HG02852 (cell line): ENCODE measurements at regions not wholly inside any gene's neighbourhood (a gene's known extent, or its start where the extent isn't known, plus 50 kb on each side); places are given as distances from the start of the nearest gene placed in this dataset.

Experiments used
- ATAC-seq: cut with Tn5 transposase; IDR thresholded peaks from one replicate; pipeline ENCODE4 v1.9.1; 2021; ENCODE audit warnings: mild to moderate bottlenecking, moderate library complexity; ENCODE audit not compliant: unreplicated experiment

DNA sequence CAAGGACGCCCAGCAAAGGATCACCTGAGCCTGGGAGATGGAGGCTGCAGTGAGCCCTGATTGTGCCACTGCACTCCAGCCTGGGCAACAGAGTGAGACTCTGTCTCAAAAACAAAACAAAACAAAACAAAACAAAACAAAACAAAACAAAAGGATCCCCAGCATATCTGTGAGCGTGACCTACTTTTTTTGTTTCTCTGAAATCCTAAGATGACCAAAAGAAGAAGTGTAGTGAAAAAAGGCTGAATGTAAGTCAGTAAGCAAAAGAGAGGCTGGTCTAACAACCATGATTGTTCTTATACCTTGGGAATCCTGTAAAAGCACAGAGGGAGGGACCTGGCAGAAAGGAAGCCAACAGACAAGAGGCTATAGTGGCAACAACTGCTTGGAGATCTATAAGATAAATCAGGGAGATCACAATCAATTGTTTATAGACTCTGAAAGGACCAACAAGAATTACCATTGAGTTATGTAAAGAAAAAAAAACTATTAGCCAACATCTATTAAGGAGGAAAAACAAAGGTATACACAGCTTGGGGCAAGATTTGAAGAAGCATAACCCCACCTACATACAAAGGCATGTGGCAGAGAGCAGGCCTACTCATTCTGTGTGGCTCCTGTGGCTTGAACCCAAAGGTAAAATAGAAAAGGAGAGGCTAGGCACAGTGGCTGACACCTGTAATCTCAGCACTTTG, 255.2 kb upstream of the KLF14 start:
- ATAC-seq: no peak

DNA sequence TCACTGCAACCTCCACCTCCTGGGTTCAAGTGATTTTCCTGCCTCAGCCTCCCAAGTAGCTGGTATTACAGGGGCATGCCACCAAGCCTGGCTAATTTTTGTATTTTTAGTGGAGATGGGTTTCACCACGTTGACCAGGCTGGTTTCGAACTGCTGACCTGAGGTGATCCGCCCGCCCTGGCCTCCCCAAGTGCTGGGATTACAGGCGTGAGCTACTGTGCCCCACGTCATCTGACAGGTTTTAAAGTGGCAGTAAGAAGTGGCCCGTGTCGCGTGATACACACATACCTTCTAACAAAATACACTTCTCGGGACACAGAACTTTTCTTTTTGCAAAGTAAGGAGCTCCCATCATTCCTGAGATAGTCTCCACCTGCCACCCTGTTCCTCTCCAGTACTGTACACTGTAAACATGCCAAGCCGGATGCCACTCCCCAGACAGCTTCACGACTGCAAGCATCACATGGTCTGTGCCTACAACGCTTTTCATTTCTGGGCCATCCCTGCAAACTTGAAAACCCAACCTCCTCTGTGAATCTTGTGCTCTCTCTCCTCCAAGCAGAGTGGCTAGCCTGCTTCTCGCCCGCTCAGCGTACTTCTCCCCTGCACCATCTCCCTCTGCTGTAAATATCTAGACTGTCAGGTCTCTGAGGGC, 256.3 kb upstream of the KLF14 start:
- no peak for ATAC-seq

DNA sequence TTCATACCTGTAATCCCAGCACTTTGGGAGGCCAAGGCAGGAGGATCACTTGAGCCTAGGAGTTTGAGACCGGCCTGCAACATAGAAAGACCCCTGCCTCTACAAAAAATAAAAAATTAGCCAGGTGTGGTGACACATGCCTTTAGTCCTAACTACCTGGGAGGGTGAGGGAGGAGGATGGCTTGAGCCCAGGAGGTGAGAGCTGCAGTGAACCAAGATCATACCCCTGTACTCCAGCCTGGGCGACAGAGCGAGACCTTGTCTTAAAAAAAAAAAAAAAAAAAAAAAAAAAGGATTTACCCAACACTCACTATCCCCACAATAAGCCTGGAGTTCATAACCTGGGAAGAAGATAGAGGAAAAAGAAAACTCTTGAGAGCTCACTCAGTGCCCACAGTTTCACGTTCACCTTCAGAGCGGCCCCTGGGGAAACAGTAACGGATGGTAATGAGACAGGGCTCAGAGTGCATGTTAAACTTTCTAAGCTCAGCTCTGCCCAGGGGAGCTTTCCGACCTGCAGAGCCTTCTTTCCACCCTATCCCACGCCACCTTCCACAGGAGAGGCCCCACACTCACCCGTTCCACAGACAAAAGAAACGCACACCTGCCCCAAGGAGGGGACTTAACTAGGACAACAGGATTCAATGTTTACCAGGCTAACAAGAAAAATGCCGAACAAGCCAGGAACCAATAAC, 259.8 kb upstream of the KLF14 start:
- no peak for ATAC-seq

DNA sequence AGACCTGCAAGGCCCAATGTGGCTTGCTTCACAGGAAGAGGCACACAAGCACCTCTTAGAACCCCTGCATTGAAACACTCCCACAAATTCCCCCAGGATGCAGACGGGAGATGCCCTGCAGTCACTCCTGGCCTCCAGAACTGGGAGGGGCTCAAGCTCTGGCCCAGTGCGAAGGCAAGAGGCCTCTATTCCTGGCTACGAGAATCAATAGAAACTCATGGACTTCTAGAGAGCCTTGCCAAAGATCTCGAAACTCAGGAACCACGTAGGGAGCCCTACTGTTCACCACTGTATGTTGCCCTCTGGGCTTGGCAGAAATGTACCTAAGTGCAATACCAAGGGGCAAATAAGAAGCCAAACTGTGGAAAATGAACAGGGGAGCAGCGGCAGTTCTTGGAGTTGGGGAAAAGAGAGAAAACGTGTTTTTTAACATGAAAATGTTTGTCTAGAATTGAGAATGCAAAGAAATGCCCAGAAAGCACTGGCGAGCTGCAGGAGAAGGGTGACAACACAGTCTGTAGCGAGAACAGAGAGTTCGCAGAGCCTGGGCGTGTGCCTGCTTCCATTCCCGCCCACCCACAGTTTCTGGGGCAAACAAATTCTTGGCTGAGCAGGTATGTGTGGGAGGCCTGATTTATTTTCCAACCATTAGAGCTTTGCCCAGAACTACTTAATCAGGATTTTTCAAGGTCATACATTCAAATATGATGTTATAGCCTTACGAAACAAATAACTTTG, 260.5 kb upstream of the KLF14 start:
- ATAC-seq: no peak

DNA sequence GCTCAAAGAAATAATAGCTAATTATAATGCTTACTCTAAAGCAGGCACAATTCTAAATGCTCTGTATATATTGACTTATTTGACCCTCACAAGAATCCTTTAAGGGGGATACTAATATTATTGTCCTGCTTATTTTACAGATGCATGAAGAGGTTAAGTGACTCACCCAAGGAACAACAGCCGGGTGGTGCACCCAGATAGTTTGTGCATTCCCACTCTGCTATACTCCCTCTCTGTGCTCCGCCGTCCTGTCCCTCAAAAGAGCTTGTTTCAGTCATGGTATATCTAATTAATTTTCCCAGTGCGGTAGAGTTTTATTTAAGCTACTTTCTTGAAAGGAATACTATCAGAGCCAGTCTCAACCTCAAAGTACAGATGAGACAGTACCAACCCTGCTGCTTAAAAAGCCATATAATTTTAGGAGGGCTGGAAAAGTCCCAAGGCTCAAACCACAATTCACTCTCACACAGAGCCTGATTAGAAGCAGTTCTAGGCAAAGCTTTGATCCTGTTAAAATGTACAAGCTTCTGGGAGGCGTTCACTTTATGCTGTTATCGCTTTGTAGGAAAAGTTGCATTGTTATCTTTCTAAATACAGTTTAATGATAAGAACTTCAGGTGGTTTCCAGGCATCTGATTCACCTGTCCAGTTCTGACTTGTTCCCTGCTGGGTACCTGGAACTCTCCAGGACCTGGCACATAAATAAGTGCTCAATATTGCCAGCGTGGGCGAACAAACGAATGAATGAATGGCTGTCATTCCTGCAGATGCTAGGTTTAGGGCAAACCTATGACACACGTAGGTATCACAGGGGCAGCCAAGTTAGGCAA, 261.5 kb upstream of the KLF14 start:
- no peak for ATAC-seq

DNA sequence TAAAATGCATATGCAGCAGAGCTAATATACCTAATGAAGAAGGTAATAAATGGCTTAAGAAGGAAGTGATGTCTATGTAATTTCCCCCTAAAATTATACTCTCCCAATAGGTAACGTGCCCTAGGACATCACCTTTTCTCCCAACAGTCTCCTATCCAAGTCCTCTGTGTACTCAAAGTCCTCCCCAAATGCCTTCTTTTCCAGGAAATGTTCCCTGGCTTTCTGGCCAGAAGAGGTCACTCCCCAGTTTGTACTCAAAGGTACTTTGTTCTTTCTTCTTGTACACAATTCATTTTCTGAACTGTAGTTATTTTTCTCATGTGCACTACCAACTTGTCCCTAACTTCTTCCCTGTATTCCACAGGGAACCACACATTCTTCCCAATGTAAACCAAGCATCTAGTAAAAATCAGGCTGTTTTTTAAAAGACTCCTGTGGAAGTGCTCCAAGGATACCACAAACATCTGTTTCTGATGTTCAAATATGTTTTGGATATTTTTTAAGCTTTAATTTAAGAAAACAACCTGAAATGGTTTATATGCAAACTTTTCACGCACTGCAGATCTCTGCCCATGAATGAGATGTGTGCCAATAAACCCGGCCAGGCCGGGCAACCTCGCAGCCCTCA, 262.3 kb upstream of the KLF14 start:
- no peak for ATAC-seq

DNA sequence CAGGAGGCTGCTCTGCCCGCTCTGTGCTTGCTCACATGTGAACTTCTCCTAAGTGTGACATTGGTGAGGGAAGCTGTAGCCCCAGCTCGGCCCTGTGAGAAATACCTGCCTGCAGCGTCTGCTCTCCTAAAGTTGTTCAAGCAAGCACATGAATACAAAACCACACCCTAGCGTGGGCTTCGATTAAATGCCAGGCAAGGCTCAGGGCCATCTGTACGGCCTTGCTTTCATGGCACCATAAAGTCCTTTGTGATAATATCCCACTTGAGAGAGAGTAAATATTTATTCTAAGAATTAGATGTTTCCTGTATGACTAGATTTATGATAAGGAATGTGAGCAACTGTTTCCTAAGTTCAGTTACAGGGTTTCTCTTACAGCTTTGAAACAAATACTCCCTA, 262.8 kb upstream of the KLF14 start:
- ATAC-seq: no peak

DNA sequence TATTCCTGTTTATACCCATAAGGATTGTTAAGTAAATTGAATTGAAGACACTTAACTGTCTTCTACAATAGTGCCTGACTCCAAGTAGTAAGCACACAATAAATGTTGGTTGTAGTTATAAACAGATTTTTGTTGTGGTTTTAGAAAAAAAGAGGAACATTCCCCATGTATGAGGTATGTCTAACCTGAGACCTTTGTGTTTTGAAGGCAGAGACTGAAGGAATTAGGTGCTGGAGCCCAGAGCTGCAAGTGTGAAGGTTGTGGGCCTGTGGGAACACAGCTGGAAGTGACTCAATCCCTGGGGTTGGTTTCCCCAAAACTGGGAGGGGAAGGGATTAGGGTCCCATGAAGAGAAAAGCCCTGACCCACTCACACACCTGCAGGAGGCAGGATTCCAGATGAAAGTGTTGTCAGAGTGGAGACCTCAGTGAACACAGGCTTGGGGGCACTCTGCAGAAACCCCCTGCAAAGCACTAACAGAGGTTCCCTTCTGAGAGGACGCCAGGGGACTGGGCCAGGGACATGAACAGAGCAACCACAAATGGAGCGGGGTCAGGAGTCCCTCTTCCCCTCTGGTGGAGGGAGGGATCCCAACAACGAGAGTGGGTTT, 265.1 kb upstream of the KLF14 start:
- ATAC-seq: no peak

DNA sequence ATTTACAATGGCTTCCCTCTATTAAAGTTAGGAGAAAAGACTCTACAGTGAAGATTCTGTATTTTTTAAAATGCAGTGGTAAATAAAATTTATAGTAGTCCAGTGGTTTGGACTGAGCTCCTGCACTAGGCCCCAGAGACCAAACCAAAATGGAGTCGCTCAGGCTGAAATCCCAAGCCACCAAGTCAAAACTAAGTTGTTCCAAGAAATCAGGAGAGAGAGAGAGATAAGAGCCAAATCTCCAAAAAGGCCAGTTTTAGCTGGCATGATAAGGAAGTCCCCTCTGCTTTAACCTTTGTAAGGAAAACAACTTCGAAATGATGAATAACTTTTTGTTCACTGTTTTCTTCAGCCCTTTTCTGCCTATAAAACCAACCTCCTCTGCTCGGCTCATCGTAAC, 265.9 kb upstream of the KLF14 start:
- no peak for ATAC-seq

DNA sequence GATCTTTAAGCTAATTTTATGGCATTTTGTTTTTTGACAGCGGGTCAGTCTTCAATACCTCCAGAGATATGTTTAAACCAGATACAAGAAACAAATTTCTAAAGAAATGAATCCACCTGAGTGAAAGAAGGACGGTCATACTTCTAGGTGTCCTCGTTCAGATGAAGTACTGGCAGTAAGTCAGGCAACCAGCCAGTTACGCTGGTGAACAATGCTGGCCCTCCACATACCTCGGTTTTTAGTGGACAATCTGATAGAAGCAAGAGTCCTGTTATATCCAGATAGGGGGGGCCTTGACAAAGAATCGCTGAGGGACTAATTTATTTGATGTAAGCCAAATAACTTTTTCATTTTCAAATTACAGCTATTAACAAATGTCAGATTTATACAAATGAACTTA, 266.4 kb upstream of the KLF14 start:
- ATAC-seq: no peak

DNA sequence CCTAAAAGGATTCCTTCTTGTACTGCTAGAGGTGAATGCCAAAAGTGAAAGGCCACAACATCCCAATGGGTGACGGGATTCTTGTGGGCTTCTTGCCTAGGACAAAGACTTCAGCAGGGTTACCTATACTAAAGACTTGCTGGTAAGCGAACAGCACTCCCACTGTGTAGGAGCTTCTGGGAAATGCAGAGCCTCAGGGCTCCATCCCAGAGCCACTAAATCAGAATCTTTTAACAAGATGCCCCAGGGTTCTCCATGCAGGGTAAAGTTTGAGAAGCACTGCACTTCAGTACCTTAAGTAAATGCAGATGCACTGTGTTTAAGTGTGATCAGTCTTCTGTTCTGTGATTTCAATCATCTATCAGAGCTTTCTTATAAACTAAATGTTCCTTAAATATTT, 266.9 kb upstream of the KLF14 start:
- no peak for ATAC-seq

DNA sequence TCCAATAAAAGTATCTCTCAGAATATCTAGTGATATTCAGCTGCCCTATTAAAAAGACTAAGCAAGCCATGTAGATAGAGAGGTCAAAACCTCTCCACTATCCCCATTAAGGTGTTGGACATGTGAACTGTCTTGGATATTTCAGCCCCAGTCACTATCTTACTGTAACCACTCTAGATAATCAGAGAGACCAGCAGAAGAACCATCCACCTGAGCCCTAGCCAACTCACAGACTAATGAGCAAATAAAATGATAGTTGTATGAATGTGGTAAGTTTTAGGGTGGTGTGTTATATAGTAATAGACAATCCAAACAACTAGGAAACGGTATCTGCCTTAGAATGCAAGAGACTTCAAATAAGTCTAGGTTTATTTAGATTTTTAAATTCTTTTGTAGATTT, 268.6 kb upstream of the KLF14 start:
- ATAC-seq: no peak

DNA sequence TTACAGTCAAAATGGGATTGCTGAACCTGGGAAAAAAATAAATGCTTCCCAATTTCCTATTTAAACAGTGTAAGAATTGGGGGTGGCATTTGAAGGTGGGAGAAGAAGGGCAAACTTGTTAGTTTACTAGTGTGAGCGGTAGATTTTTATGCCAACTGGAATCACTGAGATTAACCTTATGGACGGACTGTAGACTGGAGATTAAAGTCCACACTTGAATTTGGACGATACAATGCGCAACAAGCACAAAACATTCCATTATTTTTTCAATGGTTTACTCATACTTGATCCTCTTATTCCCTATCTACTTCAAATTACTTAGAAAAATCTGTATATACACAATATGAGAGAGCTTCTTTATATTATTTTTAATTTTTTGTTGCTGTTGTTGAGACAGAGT, 269.6 kb upstream of the KLF14 start:
- no peak for ATAC-seq

DNA sequence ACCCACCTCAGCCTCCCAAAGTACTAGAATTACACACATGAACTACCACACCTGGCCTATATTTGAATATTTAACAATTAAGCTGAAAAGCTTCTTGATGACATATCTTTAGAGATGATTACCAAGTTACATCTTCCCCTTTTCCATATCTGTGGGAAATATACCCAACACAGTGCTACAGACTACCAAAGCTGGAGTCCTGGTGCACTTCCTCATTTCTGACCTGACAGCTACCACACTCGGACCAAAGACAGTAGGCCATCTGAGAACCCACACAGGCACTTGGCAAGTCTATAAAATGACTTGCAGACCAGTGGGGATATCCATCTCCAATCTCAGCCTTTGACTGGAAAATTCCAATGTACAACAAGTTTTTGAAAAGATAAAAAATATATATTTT, 270.4 kb upstream of the KLF14 start:
- ATAC-seq: no peak

DNA sequence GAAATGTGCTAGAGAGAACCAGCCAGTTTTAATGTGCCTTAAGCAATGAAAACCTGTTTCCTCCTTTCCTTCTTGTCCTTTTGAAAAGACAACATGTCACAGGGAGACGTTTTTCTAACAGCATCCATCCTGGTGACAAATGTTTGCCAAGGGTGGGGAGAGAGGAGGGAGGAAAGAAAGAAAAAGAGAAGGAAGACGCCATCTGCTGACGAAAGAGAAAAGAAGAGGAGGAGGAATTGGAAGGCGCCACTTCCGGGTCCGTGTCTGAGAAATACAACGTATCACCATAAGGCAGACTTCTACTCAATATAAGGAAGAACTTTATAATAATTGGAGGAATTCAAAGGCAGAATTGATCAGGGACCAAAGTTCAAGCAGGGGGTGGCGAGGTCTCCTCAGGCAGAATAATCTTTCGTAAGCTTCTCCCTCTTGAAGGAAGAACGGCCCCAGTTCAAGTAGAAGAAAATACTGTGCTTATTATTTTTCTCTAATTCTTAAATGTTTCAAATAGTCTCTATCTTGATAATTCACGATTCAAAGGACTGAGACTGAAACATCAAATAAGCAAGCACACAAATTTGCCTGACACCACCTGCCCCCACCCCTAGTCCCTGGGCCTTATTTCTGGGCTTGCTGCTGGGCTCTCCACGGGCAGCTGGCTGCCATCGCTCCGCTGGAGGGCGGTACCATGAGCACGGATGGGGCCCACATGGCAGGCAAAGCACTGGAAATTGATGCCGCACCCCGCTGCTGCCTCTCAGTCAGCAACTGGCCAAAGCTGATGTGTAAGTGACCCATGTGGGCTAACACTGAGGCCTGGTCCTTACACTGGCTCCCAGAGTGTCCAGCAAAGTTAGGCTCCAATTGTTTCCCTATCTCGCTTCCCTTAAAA, 273.7 kb upstream of the KLF14 start:
- no peak for ATAC-seq

DNA sequence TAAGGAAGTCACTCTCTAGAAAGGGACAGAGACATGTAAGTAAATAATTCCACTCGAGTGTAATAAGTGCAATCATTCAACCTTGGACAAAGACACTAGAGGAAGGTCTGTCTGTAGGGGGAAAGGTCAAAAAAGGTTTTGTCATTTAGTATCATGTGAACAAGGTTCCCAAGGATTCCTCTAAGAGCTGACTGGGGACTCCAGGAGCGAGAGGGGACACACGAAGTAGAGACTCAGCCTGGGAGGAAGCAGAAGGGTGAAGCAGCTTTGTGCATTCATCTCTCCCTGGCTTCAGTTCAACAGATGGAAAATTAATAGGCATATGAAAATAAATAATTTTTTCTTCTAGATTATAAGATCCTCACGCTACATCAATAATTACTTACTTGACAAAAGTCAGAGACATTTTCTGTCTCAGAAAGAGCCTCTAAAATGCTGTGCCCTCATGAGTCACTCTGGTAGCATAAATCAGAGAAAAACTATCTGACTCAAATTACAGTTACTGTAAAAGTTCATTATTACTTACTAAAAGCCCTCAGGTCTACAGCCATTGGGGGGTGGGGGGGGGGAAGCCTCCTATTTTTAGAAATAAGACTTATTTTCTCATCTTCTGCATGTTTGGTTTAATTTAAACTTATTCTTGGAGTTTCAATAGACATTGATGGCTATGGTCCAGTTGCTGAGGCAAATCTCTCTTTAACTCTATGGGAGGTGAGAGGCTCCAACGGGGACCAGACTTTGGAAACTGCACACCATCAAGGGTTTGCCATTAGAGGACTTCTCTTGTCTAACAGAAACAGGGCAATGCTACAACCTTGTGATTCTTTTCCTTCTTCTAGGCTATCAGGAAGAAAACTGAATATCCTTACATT, 275.1 kb upstream of the KLF14 start:
- ATAC-seq: peak; percentile 38

DNA sequence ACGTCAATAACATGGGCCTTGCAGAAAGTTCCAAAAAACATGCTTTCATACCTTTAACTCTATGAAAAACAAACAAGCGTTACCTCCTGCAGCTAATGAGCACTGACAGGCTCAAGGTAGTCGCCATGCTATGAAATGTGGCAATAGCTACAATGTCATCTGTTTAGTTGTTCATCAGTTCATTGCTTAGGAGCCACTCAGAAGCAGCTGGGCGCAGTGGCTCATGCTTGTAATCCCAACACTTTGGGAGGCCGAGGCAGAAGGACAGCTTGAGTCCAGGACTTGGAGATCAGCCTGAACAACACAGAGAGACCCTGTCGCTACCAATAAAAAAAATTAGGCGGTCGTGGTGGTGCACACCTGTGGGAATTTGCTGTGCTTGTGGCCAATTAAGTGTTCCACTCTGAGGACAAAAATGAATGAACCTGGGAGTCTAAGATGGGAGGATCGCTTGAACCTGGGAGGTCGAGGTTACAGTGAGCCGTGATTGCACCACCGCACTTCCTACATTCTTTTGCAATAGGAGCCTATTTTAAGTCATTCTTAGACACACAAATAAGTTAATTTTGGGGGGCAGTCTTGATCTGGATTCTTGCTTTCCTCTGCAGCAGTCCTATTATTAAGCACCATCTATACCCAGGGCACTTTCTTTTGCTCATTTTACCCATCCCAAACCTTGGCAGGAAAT, 276.2 kb upstream of the KLF14 start:
- no peak for ATAC-seq
